Thoracic aorta (tissue), 2 donors: ENCODE measurements at regions not wholly inside any gene's neighbourhood (a gene's known extent, or its start where the extent isn't known, plus 50 kb on each side); places are given as distances from the start of the nearest gene placed in this dataset.
"Not testable (repeated sequence)": the region's sequence is repeated elsewhere in the genome, so short reads cannot be mapped to it uniquely, and the experiment has no call there.

ENCODE experiments used
- ATAC-seq: fragments of 150-250 bp; one replicate; pipeline ENCODE4 v1.8.0; 2017; ENCODE audit warnings: low read depth; ENCODE audit not compliant: insufficient number of reproducible peaks, low FRiP score
- DNase-seq: peaks from one replicate; pipeline ENCODE4 v3.0.0-alpha.2; 2020; ENCODE audit warnings: low spot score
- H3K27ac ChIP-seq, 2 donors: fragments of 200-600 bp; sonication (generic); 1 replicate in 1 of 2; 2 replicates in 1 of 2; pipeline ENCODE4 v1.5.1; 2016; ENCODE audit warnings: mild to moderate bottlenecking in 2 of 2, moderate library complexity in 2 of 2
- H3K27me3 ChIP-seq: fragments of 200-600 bp; sonication (generic); replicated peaks from 2 replicates; pipeline ENCODE4 v1.6.0; 2016; ENCODE audit warnings: mild to moderate bottlenecking; ENCODE audit not compliant: insufficient read depth
- H3K36me3 ChIP-seq: fragments of 200-600 bp; sonication (generic); one replicate; pipeline ENCODE4 v1.5.1; 2016
- H3K4me1 ChIP-seq, 2 donors: fragments of 200-600 bp; sonication (generic); 1 replicate in 1 of 2; 2 replicates in 1 of 2; pipeline versions ENCODE4 v1.5.1 to v1.6.0; 2016; ENCODE audit warnings: low read depth in 2 of 2, mild to moderate bottlenecking in 1 of 2; ENCODE audit not compliant: control insufficient read depth in 1 of 2
- H3K4me3 ChIP-seq: fragments of 200-600 bp; sonication (generic); 2 replicates; pipeline ENCODE4 v1.5.1; 2016; ENCODE audit warnings: mild to moderate bottlenecking
- H3K9me3 ChIP-seq: fragments of 200-600 bp; sonication (generic); 2 replicates; pipeline ENCODE4 v1.5.1; 2016
- TF ChIP-seq, protein P1 (sequence below): fragments of 200-600 bp; sonication (generic); IDR thresholded peaks from one replicate; pipeline ENCODE4 v1.5.1; 2019; ENCODE audit warnings: antibody characterized with exemption

DNA sequence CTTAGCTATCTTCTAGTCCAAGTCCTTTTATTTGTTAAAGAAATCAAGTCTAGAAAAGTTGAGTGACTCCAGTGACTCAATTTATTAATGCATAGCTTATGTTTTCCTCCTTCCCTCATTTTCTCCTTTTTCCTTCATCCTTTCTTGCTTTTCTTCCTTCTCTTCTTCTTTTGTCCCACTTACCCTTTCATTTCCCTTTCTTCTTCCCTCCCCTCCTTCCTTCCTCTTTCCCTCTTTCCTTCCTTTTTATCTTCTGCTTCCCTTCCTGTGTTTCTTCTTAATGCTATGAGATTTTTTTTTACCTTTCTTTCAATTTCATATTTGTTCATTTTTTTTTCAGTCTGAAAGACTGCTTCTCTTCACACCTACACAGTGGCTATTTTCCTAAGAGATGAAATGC is 555.5 kb downstream of the PIK3C3 start:
- Histone ChIP-seq H3K4me3 (no peak overlapping the region), H3K27ac (no peak overlapping the region), H3K9me3 (no peaks in the 10 kb centered on the region), H3K4me1 (no peaks in the 10 kb centered on the region), H3K36me3 (no peaks in the 10 kb centered on the region), H3K27me3 (no peaks in the 10 kb centered on the region)
- ATAC-seq (no peak), DNase-seq (no peak)
- TF ChIP-seq, protein P1, sequence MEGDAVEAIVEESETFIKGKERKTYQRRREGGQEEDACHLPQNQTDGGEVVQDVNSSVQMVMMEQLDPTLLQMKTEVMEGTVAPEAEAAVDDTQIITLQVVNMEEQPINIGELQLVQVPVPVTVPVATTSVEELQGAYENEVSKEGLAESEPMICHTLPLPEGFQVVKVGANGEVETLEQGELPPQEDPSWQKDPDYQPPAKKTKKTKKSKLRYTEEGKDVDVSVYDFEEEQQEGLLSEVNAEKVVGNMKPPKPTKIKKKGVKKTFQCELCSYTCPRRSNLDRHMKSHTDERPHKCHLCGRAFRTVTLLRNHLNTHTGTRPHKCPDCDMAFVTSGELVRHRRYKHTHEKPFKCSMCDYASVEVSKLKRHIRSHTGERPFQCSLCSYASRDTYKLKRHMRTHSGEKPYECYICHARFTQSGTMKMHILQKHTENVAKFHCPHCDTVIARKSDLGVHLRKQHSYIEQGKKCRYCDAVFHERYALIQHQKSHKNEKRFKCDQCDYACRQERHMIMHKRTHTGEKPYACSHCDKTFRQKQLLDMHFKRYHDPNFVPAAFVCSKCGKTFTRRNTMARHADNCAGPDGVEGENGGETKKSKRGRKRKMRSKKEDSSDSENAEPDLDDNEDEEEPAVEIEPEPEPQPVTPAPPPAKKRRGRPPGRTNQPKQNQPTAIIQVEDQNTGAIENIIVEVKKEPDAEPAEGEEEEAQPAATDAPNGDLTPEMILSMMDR: no peak

DNA sequence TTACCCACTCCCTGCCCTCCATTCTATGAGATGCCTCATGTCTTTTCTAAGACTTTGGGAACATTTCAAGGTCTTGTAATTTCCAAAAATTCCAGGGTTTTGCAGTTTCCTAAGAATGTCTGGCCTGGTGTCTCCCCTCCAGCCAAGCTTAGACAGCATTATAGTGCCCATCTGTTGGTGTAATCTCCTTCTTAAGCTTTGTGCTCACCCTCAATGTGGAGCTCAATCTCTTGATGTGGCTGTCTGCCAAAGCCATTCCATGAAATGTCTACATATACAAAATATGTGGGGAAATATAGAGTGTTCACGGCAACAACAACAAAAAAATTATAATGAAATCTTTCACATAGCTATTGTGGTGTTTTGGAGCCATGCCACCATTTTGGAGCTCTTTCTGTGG is 558.4 kb downstream of the PIK3C3 start:
- DNase-seq: no peak
- no peaks in the 10 kb centered on the region for H3K36me3 ChIP-seq
- TF ChIP-seq, protein P1: no peak
- ATAC-seq: no peak
- no peaks in the 10 kb centered on the region for H3K9me3 ChIP-seq
- no peak overlapping the region for H3K4me3 ChIP-seq
- H3K27me3 ChIP-seq: no peaks in the 10 kb centered on the region
- H3K4me1 ChIP-seq: no peaks in the 10 kb centered on the region
- no peak overlapping the region for H3K27ac ChIP-seq

DNA sequence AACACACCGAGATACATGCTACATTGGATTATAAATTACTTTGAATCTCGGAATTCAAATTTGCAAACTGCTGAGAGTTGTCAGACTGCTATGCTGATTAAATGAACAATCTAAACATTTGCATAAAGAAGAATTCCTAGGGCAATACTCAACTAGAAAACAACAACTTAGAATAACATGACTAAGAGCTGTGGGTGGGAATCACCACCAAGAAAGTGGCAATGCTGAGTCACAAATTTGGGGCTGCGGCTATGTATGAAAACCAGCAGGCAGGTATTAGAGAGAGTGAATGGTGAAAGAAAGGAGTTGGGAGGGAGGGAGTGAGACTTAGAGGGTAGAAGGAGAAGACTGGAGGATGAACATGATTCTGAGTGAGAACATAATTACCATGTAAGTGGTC is 559.5 kb downstream of the PIK3C3 start:
- H3K9me3 ChIP-seq: no peaks in the 10 kb centered on the region
- ATAC-seq (no peak), DNase-seq (no peak)
- no peak overlapping the region for H3K27ac ChIP-seq
- TF ChIP-seq, protein P1: no peak
- H3K4me1 ChIP-seq: no peaks in the 10 kb centered on the region
- no peaks in the 10 kb centered on the region for H3K27me3 ChIP-seq
- no peak overlapping the region for H3K4me3 ChIP-seq
- no peaks in the 10 kb centered on the region for H3K36me3 ChIP-seq

DNA sequence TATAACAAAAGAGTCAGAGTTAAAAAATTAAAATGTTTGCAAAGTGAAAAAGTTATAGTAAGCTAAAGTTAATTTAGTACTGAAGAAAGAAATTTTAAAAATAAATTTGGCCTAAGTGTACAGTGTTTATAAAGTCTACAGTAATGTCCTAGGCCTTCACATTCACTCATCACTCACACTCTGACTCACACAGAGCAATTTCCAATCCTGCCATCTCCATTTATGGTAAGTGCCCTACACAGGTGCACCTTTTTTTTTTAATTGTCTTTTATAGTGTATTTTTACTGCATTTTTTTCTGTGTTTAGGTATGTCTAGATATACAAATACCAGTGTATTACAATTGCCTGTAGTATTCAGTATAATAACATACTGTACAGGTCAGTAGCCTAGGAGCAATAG is 562.9 kb downstream of the PIK3C3 start:
- no peak overlapping the region for H3K27ac ChIP-seq
- no peak for ATAC-seq
- no peak for DNase-seq
- H3K4me1 ChIP-seq: no peaks in the 10 kb centered on the region
- H3K27me3 ChIP-seq: no peaks in the 10 kb centered on the region
- TF ChIP-seq, protein P1: no peak
- no peaks in the 10 kb centered on the region for H3K36me3 ChIP-seq
- no peaks in the 10 kb centered on the region for H3K9me3 ChIP-seq
- H3K4me3 ChIP-seq: no peak overlapping the region

DNA sequence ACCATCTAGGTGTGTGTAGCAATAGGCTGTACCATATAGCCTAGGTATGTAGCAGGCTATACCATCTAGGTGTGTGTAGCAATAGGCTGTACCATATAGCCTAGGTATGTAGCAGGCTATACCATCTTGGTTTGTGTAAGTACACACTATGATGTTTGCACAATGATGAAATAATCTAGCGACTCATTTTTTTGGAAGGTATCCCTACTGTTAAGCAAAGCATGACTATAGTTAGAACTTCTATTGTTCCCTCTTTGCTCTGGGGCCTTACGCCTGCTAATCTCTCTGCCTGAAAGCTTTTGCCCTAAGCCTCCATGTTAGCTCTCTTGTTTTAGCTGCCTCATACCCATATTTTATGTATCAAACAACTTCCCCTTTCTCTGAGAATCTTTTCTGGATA is 563.3 kb downstream of the PIK3C3 start:
- H3K9me3 ChIP-seq, H3K36me3 ChIP-seq, H3K4me1 ChIP-seq, H3K27me3 ChIP-seq, DNase-seq, H3K27ac ChIP-seq, H3K4me3 ChIP-seq, ATAC-seq: not testable (repeated sequence)

DNA sequence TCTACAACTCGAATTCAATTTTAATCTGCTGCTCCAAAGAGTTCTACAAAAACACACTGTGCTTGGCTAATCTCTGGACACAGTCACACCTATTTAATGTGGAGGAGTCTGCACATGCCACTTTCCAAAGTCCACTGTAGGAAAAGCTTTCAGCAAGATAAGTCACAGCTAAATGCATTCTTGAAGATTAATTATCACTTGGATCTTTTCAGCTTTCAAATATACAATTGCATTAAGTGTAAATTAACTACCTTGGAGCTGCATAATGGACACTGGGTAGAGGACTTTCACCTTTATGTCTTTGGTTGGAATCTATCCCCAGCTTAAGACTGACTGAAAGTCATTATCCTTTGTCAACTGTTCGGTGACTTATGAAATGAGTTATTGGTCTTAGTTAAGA is 565.1 kb downstream of the PIK3C3 start:
- H3K9me3 ChIP-seq: no peaks in the 10 kb centered on the region
- no peaks in the 10 kb centered on the region for H3K27me3 ChIP-seq
- H3K4me3 ChIP-seq: no peak overlapping the region
- ATAC-seq (no peak), DNase-seq (no peak)
- TF ChIP-seq, protein P1: no peak
- no peak overlapping the region for H3K27ac ChIP-seq
- H3K36me3 ChIP-seq: no peaks in the 10 kb centered on the region
- no peaks in the 10 kb centered on the region for H3K4me1 ChIP-seq
